HCT116 (cell line): ENCODE measurements at regions not wholly inside any gene's neighbourhood (a gene's known extent, or its start where the extent isn't known, plus 50 kb on each side); places are given as distances from the start of the nearest gene placed in this dataset.

Source experiments
- CTCF ChIP-seq, 3 experiments: fragments of 200-600 bp in 1 of 3; sonication (generic) in 1 of 3; IDR thresholded peaks in 2 of 3; conservative IDR thresholded peaks in 1 of 3; 2 replicates each; pipeline ENCODE4 v1.5.1; 2012 to 2017; ENCODE audit warnings: low read depth in 2 of 3, low read length in 2 of 3, antibody characterized with exemption in 1 of 3, borderline replicate concordance in 1 of 3, control low read depth in 1 of 3, mild to moderate bottlenecking in 1 of 3, mixed read lengths in 1 of 3, mixed run types in 1 of 3, moderate library complexity in 1 of 3; ENCODE audit not compliant: insufficient read depth in 1 of 3
- EGR1 ChIP-seq: IDR thresholded peaks from 2 replicates; pipeline ENCODE4 v1.6.1; 2012; ENCODE audit warnings: low read depth
- ELF1 ChIP-seq: IDR thresholded peaks from 2 replicates; pipeline ENCODE4 v1.6.1; 2012; ENCODE audit warnings: low read depth, borderline replicate concordance
- EZH2 ChIP-seq: fragments of 200-600 bp; sonication (generic); IDR thresholded peaks from 2 replicates; pipeline ENCODE4 v1.6.1; 2017; ENCODE audit warnings: antibody characterized with exemption, mixed run types
- EZH2phosphoT487 ChIP-seq: fragments of 200-600 bp; IDR thresholded peaks from 2 replicates; pipeline ENCODE4 v1.6.1; 2018; ENCODE audit warnings: antibody characterized with exemption, borderline replicate concordance
- FOSL1 ChIP-seq: IDR thresholded peaks from 2 replicates; pipeline ENCODE4 v1.6.1; 2012; ENCODE audit warnings: low read depth
- POLR2A ChIP-seq: IDR thresholded peaks from 2 replicates; pipeline ENCODE4 v1.7.0; 2011; ENCODE audit warnings: borderline replicate concordance; ENCODE audit not compliant: insufficient read depth, insufficient read length; ENCODE audit errors: extremely low read depth
- POLR2AphosphoS5 ChIP-seq: IDR thresholded peaks from 2 replicates; pipeline ENCODE4 v1.6.1; 2011; ENCODE audit warnings: mild to moderate bottlenecking, low read depth, low read length, moderate library complexity
- REST ChIP-seq: IDR thresholded peaks from 2 replicates; pipeline ENCODE4 v1.6.1; 2012; ENCODE audit warnings: low read depth
- SIN3A ChIP-seq: IDR thresholded peaks from 2 replicates; pipeline ENCODE4 v1.6.1; 2012; ENCODE audit warnings: low read depth

- no peak for TF ChIP-seq SIN3A
- TF ChIP-seq CTCF (IDR thresholded peaks at IDR 0.05 in 2 of 3, conservative IDR thresholded peaks at IDR 0.05 in 1 of 3; ENCODE audit: borderline replicate concordance in 1 of 3, insufficient read depth in 1 of 3, low read depth in 2 of 3, low read length in 2 of 3), result no peak
- TF ChIP-seq EGR1, result no peak
- TF ChIP-seq EZH2phosphoT487, result no peak
- TF ChIP-seq POLR2AphosphoS5, result no peak
- TF ChIP-seq ELF1, result no peak
- TF ChIP-seq REST, result no peak
- no peak for TF ChIP-seq EZH2
- TF ChIP-seq FOSL1, result no peak
- no peak for TF ChIP-seq POLR2A
Measured at GRCh38 chr22:27540656-27541396, 260.7 kb downstream of the MN1 start.
